Posterior cingulate gyrus (tissue), 11 donors: ENCODE measurements at regions not wholly inside any gene's neighbourhood (a gene's known extent, or its start where the extent isn't known, plus 50 kb on each side); places are given as distances from the start of the nearest gene placed in this dataset.
A peak's percentile ranks its signal among the peaks of the same experiment; 100 is the strongest.

ENCODE experiments used
- DNase-seq, 10 donors: peaks; one replicate each; pipeline versions ENCODE4 v3.0.0 to v3.0.0-alpha.2; 2020 to 2021; ENCODE audit warnings: mixed read lengths in 3 of 10
- intact Hi-C: fragments of 100-400 bp; cut with DNase I; formaldehyde crosslinking; loops from one replicate; pipeline ENCODE4 v1.15.1; 2023

DNA sequence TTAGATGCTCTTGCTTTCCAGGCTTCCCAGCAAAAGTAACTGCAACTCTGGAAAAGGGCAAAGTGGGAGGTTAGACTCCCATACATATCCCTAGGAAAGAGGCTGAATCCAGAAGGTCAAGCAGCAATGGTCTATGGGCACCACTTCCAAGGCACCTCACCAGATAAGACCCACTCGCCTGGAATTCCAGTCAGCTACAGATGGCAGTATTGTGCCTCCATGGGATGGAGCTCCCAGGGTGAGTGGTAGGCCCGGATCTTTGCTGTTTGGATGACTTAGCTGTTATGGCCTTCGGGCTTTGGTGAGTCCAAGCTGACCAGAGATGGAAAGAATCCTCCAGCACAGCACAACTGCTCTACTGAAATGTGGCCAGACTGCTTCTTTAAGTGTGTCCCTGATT, 688.0 kb downstream of the PCDH19 start:
- intact Hi-C loops, result no loop called here

DNA sequence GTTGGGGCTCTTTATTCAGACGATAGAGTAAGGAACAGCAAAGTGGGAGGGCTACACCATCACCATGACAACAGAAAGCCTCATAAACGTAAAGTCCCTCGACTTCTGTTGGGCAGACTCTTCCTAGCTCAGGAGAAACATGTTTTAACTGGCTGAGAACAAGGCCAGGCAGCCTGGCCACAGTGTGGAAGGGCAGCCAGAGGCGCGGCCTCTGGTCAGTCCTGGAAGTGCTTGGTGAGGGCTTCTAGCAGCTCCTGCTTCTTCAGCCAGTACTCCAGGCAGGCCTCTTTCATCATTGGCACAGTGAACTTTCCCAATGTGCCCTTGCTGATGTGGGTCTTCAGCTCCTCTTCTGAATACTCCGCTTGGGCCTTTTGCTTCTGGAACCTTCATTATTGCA, 690.9 kb downstream of the PCDH19 start:
- intact Hi-C loops, result no loop called here
- no peak for DNase-seq

More for the DNA sequence above, 688.0 kb downstream of the PCDH19 start:
- no peak for DNase-seq

DNA sequence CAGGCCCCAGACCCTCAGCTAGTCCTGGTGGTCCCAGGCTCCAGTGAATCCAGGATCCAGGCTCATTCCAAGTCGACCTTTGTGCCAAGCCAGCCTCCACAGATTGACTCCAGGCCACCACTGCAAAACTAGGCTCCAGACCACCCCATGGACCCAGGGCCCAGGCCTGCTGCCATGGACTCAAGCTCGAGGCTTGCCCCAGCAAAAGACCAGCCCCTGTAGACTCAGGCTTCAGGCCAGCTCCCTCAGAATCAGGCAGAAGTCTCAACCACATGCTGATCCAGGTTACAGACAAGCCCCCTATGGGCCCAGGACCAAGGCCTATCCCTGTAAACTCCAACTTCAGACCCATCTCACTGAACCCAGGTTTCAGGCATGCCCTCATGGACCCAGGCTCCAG, 692.4 kb downstream of the PCDH19 start:
- DNase-seq, result peak in 2 of 10 donors; percentile 50 to 78
- intact Hi-C loops, result no loop called here

DNA sequence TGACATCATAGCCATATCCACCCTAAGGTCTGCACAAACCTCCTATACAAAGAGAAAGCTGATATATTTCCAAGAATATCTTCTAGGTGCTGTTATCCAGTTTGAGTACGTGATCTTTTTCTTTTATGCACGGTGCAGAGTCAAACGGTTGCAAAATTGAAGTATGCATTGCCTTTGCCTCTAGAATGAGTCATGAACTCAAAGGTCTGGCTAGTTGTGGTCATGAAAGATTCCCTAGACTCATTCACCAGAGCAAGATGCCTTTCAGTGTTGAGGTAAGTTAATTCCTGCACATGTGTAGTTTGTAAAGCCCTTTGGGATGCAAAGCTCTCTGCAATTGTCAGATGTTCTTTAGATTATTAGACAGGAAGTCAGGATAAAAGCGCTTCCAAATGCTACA, 704.4 kb downstream of the PCDH19 start:
- intact Hi-C loops, result no loop called here
- DNase-seq, result no peak

DNA sequence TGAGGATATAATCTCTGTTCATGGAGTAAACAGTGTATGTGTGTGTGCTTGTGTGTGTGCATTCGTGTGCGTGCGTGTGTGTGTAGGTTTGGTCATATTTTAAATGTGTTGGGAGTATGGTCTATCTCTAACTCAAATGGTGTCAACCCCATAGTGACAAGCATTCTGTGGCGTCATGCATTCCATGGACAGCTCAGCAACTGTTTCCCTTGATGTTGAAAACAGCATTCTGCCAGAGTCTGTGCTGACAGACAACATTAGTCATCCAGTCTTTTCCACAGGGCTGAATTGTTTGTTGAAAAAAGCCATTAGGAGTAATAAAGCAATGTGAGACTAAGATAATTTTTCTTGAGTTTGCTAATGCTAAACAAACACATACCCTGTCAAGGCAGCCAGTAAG, 706.6 kb downstream of the PCDH19 start:
- DNase-seq, result no peak
- intact Hi-C loops, result no loop called here

DNA sequence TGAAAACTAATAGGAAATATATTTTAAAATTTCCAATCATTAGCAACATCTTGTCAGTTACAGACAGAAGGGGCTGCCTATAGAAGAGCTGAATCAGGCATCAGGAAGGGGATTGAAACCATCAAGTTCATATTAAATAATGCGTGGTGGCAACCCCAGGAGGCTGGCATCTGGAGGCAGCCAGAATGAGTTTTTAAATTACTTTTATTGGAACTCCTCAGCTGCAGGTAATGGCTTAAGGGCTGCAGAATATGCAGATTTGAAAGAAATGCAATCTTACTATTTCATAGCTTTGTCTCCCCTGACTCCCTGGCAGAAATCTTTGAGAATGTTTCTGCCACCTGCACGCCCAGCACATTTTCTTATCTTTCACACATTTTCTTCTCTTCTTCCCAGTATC, 711.6 kb downstream of the PCDH19 start:
- intact Hi-C loops, result no loop called here
- no peak for DNase-seq

DNA sequence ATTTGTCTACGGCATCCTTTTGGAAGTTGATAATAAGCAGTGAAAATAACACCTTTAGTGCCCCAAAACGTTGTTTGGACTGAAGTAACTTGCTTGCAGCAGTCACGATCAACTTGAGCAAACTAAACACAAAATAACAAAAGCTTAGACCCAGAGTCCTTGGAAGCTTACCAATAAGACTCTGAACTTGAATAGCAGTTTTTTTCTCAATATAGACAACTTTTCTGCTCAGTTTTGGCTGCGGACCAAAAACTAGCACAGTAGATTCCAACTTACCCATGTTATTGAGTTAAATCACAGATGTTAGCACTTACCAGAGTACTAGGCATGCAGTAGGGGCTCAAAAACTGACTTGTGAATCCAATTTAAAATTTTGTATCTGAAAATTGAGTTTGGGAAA, 746.9 kb downstream of the PCDH19 start:
- intact Hi-C loops, result no loop called here

DNA sequence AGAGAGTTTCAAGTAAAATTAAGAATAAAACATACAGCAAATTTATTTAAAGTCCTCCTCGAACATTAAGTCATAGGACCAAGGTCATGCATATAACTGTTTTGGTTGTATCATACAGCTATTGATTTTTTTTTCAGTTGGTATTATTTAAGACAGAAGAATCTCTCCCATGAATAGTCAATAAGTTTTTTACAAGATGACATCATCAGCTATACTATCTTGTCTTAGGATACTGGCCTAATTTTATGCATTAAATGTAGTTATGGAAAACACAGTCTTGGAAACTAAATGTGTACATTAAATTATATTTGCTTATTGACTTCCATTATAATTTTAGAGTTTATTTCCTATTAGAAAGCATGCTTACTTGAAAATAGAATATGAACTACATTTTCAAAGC, 755.9 kb downstream of the PCDH19 start:
- no peak for DNase-seq

More for the DNA sequence above, 746.9 kb downstream of the PCDH19 start:
- DNase-seq, result no peak

DNA sequence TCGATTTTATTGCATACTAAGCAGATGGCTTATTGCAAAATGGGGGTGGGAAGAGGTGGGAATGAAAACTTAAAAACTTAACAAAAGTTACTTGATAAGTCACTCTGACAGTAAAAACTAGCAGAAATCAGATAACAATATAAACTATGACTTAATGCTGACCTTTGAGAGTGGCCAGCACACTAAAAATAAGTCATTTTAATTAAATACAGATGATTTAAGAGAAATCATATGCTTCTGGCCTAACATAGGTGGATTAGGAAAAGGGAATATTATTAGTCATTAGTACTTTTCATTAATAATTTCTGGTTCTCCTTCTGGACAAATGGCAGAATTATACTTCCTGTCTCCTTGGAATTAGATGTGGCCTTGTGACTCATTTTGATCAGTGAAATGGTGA, 756.7 kb downstream of the PCDH19 start:
- intact Hi-C loops, result no loop called here
- no peak for DNase-seq

More for the DNA sequence above, 755.9 kb downstream of the PCDH19 start:
- intact Hi-C loops, result no loop called here

DNA sequence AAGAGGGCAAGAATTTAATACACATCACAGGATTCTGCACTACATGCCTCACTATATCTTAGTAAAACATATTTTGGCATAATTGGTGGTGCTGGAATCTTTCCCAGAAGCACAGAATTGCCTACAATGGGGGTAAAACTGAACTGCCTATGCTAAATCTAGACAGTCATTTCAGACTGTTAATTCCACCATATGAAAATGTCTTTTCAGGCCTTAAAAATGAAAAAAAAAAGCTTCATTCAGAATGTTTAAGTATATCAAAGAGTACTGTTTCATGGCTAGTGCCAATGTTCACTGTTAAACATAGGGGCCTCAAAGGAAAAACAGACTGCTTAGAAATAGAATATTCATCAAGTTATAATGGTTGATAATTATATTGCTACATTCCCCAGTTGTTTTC, 797.0 kb downstream of the PCDH19 start:
- no peak for DNase-seq
- intact Hi-C loops, result no loop called here

DNA sequence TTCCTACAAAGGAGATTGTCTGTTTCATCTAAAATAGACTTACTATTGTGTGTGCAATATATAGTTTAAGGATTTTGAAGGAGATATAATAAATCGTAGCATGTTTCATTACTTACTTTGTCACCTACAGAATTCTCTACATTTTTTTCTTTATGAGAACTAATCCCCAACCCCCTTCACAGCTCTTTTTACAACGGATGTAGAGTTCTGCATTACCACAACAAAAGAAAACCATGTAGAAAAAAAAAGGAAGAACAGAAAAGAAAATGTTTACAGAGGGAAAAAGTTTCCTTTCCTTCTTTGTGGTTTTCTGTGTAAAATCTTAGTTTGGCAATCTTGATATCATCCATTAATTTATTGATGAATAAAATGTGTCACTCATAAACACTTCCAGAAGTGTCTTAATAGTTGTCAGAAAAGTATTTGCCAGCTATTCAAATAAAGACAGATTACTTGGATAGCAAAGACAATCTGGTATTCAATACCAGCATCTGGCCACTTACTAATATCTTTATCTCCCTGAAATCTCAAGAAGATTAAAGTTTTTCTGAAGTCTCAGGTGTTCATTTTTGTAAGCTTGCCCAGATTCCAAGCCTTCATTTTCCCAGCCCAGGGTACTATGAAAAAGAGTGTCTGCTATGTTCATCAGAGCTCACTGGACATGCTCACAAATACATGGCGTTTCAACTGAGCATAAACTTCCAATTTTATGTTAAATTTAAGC, 806.8 kb downstream of the PCDH19 start:
- DNase-seq, result no peak
- intact Hi-C loops, result no loop called here

DNA sequence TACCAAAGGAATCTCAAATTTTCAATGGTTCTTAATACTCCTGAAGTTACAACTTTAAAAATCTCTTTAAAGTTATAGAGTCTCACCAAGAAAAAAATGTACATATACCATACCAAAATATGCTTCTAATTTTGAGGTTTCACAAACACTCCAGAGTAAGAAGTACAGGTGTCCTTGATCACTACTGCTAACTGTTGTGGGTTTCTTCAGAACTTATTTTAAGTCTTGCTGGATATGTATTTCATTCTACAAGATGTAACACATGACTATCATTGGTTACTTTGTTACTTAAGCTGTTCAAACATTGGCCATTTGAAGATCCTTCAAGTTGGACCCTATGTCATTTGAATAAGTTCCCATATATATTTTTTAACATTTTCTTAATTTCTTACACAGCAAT, 808.0 kb downstream of the PCDH19 start:
- DNase-seq, result no peak
- intact Hi-C loops, result no loop called here

DNA sequence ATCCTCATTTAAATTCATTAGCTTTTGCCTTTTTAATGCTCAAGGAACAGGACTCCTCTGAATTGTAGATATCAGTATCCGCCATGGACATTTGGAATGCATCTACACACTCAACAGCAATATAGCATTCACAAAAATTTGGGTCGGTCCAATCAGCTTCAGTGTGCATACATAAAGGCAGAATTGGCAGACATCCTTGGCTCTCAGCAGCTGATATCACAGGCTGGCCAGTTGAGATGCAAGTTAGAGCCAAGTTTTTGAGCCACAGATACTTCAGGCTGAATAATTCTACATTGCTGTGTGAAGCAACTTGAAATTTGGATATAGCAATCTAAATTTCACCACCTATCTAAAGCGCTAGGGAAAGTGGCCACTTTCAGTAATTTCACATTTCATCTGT, 821.1 kb downstream of the PCDH19 start:
- intact Hi-C loops, result no loop called here
- peak in 1 of 10 donors; percentile 52 for DNase-seq

DNA sequence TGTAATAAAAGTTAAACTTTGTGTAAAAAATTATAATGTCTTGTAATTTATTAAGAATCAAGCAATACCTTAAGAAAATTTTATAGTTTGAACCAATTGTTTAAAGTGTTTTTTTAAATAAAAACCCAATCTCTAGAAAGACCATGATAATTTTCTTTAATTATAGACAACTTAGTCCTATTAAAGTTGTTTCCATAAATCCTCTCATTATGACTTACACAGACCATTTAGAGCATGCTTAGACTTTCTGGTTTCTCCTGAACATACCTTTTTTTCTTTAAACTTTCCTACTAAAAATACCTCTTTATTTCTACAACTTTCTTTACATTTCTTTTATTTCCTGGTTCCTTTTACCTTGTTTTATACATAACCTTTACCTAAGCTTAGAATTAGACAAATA, 837.4 kb downstream of the PCDH19 start:
- intact Hi-C loops, result no loop called here

DNA sequence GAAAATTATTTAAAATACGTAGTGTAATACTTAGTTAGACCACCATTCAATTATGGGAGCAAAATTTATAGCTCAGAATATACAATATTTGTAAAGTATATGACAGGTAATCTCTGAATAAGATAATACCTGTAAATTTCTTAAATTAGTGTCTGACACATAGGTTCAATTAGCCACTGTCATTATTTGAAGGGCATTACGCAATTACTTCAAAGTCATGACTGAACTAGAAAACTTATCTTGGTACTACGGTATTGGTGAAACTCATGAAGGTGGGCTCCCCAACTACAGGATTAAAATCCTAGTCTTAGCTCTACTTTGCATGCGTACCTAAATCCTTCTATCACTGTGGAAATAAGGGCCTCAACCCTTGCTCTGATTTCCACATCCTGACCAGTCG, 860.7 kb downstream of the PCDH19 start:
- intact Hi-C loops, result no loop called here
- DNase-seq, result no peak

More for the DNA sequence above, 837.4 kb downstream of the PCDH19 start:
- no peak for DNase-seq

DNA sequence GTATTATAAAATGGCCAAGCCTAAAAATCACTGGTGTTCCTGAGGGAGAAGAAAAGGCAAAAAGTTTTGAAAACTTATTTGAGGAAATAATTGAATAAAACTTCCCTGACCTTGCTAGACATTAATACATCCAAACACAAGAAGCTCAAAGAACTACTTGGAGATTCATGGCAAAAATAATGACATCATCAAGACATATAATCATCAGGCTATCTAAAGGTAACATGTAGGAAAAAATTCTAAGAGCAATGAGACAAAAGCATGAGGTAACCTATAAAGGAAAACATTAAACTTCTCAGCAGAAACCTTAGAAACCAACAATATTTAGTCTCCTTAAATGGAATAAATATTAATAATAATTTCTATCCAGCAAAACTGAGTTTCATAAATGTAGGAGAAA, 887.6 kb downstream of the PCDH19 start:
- no peak for DNase-seq
- intact Hi-C loops, result no loop called here

DNA sequence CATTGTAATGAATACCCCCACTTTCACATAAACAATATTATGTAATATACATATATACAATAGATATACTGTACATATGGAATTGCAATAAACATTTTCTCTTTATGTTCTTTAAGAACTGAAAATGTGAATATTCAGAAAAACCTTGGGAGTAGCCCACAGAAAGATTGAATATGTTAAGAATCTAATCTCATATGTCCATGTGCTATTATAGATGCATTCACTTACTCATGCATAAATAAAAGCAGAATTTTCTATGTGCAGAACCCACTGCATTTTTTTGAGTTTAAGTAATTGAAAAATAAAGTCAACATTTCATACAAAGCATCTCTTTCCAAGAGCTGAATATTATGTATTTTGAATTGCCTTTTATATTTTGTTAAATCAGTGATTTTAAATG, 902.3 kb downstream of the PCDH19 start:
- intact Hi-C loops, result no loop called here
- DNase-seq, result no peak

DNA sequence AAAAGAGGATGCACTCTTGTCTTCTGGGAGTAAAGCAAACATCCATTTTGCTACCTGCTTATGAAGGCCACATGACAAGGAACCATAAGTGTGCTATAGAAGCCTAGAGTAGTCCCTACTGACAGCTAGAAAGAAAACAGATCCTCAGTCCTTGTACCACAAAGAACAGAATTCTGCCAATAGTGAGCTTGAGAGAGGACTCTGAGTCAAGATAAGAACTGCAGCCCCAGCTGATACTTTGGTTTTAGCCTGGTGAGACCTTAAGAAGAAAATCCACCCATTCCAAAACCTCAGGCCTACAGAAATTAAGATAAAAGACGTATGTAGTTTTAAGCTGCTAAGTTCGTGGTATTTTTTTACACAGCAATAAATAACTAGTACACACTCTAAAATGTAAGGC, 914.6 kb downstream of the PCDH19 start:
- intact Hi-C loops, result no loop called here
- no peak for DNase-seq

DNA sequence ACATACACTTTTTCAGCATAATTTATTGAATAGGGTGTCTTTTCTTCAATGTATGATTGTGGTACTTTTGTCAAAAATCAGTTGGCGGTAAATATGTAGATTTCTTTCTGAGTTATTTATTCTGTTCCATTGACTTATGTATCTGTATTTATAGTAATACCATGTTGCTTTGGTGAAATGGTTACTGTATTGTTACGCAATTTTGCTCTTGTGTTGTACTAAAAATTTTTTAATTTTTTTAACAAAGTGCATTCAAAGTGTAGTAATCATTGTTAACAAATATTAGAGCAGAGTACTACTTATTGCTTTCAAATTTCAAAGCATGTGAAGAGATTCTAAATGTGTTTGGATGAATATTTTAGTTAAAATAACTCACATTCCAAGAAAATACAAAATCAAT, 915.4 kb downstream of the PCDH19 start:
- no peak for DNase-seq
- intact Hi-C loops, result no loop called here

DNA sequence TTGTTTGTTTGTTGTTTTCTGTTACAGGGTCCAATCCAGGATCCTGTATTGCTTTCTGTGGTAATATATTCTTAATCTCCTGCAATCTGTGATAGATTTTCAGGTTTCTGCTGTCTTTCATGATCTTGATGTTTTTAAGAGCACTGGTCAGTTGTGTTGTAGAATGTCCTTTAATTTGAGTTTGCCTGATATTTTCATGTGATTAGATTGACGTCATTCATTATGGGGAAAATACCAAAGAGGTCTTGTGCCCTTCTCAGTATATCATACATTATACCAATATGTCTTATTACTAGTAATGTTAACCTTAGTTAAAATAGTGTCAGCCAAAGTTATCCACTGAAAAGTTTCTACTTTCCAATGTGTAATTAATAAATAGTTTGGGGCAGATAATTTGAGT, 929.3 kb downstream of the PCDH19 start:
- no peak for DNase-seq

DNA sequence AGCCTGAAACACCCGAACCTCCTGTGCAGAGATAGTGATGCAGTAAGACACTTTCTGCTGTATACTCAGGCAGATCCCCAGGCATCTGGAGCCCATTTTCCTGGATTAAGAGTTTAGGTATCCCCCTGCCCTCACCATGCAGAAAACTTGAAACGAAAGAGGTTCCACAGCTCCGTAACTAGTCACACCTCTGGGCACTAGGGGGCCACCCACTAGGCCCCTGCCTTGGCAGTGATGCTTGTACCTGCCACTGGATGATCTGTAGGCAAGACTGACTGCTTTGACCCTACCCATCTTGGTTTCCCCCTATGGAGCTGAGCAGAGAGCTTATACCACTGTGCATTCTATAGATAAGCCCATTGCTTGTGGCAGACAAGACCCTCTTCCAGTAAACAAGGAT, 940.6 kb downstream of the PCDH19 start:
- peak in 1 of 10 donors; percentile 15 for DNase-seq
- intact Hi-C loops, result no loop called here

More for the DNA sequence above, 929.3 kb downstream of the PCDH19 start:
- intact Hi-C loops, result no loop called here

DNA sequence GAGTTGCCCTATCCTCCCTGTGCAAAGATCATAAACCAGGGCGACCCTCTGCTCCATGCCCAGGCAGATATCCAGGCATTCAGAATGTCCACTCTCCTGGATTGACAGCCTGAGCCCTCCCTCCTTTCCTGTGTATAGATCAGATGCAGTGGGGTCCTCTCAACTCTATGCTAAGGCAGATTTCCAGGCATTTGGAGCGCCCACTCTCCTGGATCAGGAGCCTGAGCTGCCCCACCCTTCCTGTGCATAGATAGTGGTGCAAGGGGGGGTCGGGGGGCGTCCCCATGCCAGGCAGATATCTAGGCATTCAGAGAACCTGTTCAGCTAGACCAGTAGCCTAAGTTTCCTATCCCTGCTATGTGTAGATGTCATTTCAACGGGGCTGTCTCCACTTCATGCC, 941.1 kb downstream of the PCDH19 start:
- intact Hi-C loops, result no loop called here
- DNase-seq, result peak in 1 of 10 donors; percentile 24

DNA sequence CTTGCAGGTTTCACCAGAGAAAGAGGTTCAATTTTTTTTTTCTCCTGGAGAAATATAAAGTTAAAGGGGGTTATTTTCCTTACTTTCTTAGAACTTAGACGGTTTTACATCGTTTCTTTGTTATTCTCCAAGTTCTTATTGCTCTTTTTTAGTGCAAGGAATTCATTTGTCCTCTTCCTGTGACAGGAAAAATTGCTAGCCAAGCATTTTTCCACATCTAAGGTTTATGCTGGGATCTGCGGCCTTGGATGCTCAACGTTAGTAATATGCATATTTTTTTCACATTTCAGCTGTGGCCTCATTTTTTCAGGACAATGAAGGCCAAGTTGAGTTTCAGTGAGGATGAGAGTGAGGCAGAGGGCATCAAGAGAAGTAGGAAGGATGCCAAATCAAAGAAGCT, 948.9 kb downstream of the PCDH19 start:
- intact Hi-C loops, result no loop called here
- DNase-seq, result no peak
